NCI-H2029 (cell line): ENCODE measurements at regions not wholly inside any gene's neighbourhood (a gene's known extent, or its start where the extent isn't known, plus 50 kb on each side); places are given as distances from the start of the nearest gene placed in this dataset.
A peak's percentile ranks its signal among the peaks of the same experiment; 100 is the strongest.
"Not testable (repeated sequence)": the region's sequence is repeated elsewhere in the genome, so short reads cannot be mapped to it uniquely, and the experiment has no call there.

Experiments used
- DNase-seq: peaks from one replicate; lab custom pipeline; 2025; lab: John Stamatoyannopoulos, UW

- DNase-seq = no peak
Observed at GRCh38 chr11:112310848-112311247, 50.2 kb upstream of the PLET1 start.

- DNase-seq = no peak
Observed at GRCh38 chr11:112315057-112315720, 54.5 kb upstream of the PLET1 start.

- no peak for DNase-seq
Observed at GRCh38 chr11:112315861-112316739, 55.4 kb upstream of the PLET1 start.

GRCh38 chr11:112316971-112317370 lies 56.3 kb upstream of the PLET1 start:
- no peak for DNase-seq

- DNase-seq = no peak
Observed at GRCh38 chr11:112318184-112318591, 57.5 kb upstream of the PLET1 start.

- no peak for DNase-seq
Observed at GRCh38 chr11:112318661-112319060, 58.0 kb upstream of the PLET1 start.

- peak; percentile 54 for DNase-seq
Observed at GRCh38 chr11:112320668-112321067, 60.0 kb upstream of the PLET1 start.

- peak; percentile 96 for DNase-seq
Observed at GRCh38 chr11:112321501-112322172, 61.0 kb upstream of the PLET1 start.

GRCh38 chr11:112322173-112322790 lies 61.6 kb upstream of the PLET1 start:
- no peak for DNase-seq

- no peak for DNase-seq
Observed at GRCh38 chr11:112334381-112334780, 73.7 kb upstream of the PLET1 start.

- no peak for DNase-seq
Observed at GRCh38 chr11:112336356-112336886, 75.8 kb upstream of the PLET1 start.

- no peak for DNase-seq
Observed at GRCh38 chr11:112339566-112339965, 78.9 kb upstream of the PLET1 start.

- DNase-seq = peak; percentile 51
Observed at GRCh38 chr11:112343368-112344039, 82.8 kb upstream of the PLET1 start.

GRCh38 chr11:112344040-112344413 lies 83.4 kb upstream of the PLET1 start:
- no peak for DNase-seq

- no peak for DNase-seq
Observed at GRCh38 chr11:112345166-112345565, 84.5 kb upstream of the PLET1 start.

- DNase-seq = no peak
Observed at GRCh38 chr11:112345706-112346105, 85.0 kb upstream of the PLET1 start.

GRCh38 chr11:112346586-112346985 lies 85.9 kb upstream of the PLET1 start:
- no peak for DNase-seq

GRCh38 chr11:112348480-112349029 lies 87.9 kb upstream of the PLET1 start:
- DNase-seq = no peak

GRCh38 chr11:112351423-112351822 lies 90.8 kb upstream of the PLET1 start:
- DNase-seq = not testable (repeated sequence)

GRCh38 chr11:112352907-112353306 lies 92.2 kb upstream of the PLET1 start:
- DNase-seq = no peak

GRCh38 chr11:112354364-112354763 lies 93.7 kb upstream of the PLET1 start:
- DNase-seq = no peak
